ENCODE measurements at regions not wholly inside any gene's neighbourhood (a gene's known extent, or its start where the extent isn't known, plus 50 kb on each side); places are given as distances from the start of the nearest gene placed in this dataset.

- Histone ChIP-seq H3K36me3 (ENCODE audit: control insufficient read depth, insufficient read depth, low read length) (no peaks in the 10 kb centered on the region), H3K27me3 (ENCODE audit: control insufficient read depth, insufficient read depth, low read length) (no peaks in the 10 kb centered on the region), H3K4me3 (ENCODE audit: low read depth, low read length) (no peak overlapping the region)
- no peak for FAIRE-seq
- DNase-seq (ENCODE audit: low read depth), result no peak
- no peak for TF ChIP-seq CTCF (IDR thresholded peaks at IDR 0.05; ENCODE audit: insufficient read depth, low read length, severe bottlenecking)
Measured at GRCh38 chr13:111947026-111947810, 119.7 kb upstream of the SOX1 start.

GRCh38 chr13:111947876-111948275 lies 119.1 kb upstream of the SOX1 start:
- TF ChIP-seq CTCF (IDR thresholded peaks at IDR 0.05; ENCODE audit: insufficient read depth, low read length, severe bottlenecking), result no peak
- DNase-seq (ENCODE audit: low read depth) (no peak), FAIRE-seq (no peak)
- H3K4me3 ChIP-seq (ENCODE audit: low read depth, low read length), result no peak overlapping the region
- H3K36me3 ChIP-seq (ENCODE audit: control insufficient read depth, insufficient read depth, low read length), result no peaks in the 10 kb centered on the region
- H3K27me3 ChIP-seq (ENCODE audit: control insufficient read depth, insufficient read depth, low read length), result no peaks in the 10 kb centered on the region

GRCh38 chr13:111948281-111948680 lies 118.7 kb upstream of the SOX1 start:
- no peak for TF ChIP-seq CTCF (IDR thresholded peaks at IDR 0.05; ENCODE audit: insufficient read depth, low read length, severe bottlenecking)
- DNase-seq (ENCODE audit: low read depth) (no peak), FAIRE-seq (no peak)
- Histone ChIP-seq H3K27me3 (ENCODE audit: control insufficient read depth, insufficient read depth, low read length) (no peaks in the 10 kb centered on the region), H3K4me3 (ENCODE audit: low read depth, low read length) (no peak overlapping the region), H3K36me3 (ENCODE audit: control insufficient read depth, insufficient read depth, low read length) (no peaks in the 10 kb centered on the region)

GRCh38 chr13:111948811-111949210 lies 118.1 kb upstream of the SOX1 start:
- H3K27me3 ChIP-seq (ENCODE audit: control insufficient read depth, insufficient read depth, low read length), result no peaks in the 10 kb centered on the region
- FAIRE-seq (no peak), DNase-seq (ENCODE audit: low read depth) (no peak)
- H3K36me3 ChIP-seq (ENCODE audit: control insufficient read depth, insufficient read depth, low read length), result no peaks in the 10 kb centered on the region
- no peak overlapping the region for H3K4me3 ChIP-seq (ENCODE audit: low read depth, low read length)
- no peak for TF ChIP-seq CTCF (IDR thresholded peaks at IDR 0.05; ENCODE audit: insufficient read depth, low read length, severe bottlenecking)

GRCh38 chr13:111949311-111949710 lies 117.6 kb upstream of the SOX1 start:
- no peak for FAIRE-seq
- Histone ChIP-seq H3K36me3 (ENCODE audit: control insufficient read depth, insufficient read depth, low read length) (no peaks in the 10 kb centered on the region), H3K27me3 (ENCODE audit: control insufficient read depth, insufficient read depth, low read length) (no peaks in the 10 kb centered on the region), H3K4me3 (ENCODE audit: low read depth, low read length) (no peak overlapping the region)
- DNase-seq (ENCODE audit: low read depth), result no peak
- no peak for TF ChIP-seq CTCF (IDR thresholded peaks at IDR 0.05; ENCODE audit: insufficient read depth, low read length, severe bottlenecking)

GRCh38 chr13:111950697-111951096 lies 116.3 kb upstream of the SOX1 start:
- FAIRE-seq (no peak), DNase-seq (ENCODE audit: low read depth) (no peak)
- no peaks in the 10 kb centered on the region for H3K27me3 ChIP-seq (ENCODE audit: control insufficient read depth, insufficient read depth, low read length)
- no peak for TF ChIP-seq CTCF (IDR thresholded peaks at IDR 0.05; ENCODE audit: insufficient read depth, low read length, severe bottlenecking)
- H3K36me3 ChIP-seq (ENCODE audit: control insufficient read depth, insufficient read depth, low read length), result no peaks in the 10 kb centered on the region
- no peak overlapping the region for H3K4me3 ChIP-seq (ENCODE audit: low read depth, low read length)
